ENCODE measurements at regions not wholly inside any gene's neighbourhood (a gene's known extent, or its start where the extent isn't known, plus 50 kb on each side); places are given as distances from the start of the nearest gene placed in this dataset.

DNA sequence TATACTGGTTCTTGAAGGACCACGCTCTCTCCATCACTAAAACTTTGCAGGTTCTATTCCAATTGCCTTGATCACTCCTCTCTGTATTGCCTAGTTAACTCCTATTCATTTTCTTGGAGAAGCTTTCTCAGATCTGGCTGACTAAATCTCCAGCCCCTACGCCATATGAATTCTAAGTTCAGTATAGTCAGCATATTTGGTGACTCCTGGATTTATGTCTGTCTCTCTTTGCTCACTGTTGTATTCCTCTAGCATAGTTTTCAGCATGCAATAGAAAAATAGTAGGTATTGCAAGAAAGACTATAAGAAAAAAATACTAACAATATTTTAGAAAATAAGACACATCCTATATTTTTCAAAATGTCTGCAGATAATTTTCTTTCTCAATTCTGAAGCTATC is 579.7 kb downstream of the CDH11 start:
- Histone ChIP-seq H3K4me3 (ENCODE audit: low read length) (no peak overlapping the region), H4K20me1 (ENCODE audit: insufficient read depth, low read depth, low read length) (no peaks in the 10 kb centered on the region), H2AFZ (ENCODE audit: low read length) (no peak overlapping the region), H3K79me2 (ENCODE audit: low read length) (no peaks in the 10 kb centered on the region), H3K4me2 (ENCODE audit: low read depth, low read length, poor library complexity, severe bottlenecking) (no peak overlapping the region), H3K27ac (ENCODE audit: low read length) (no peak overlapping the region), H3K27me3 (ENCODE audit: low read length) (no peaks in the 10 kb centered on the region), H3K9ac (ENCODE audit: low read length) (no peak overlapping the region), H3K9me3 (ENCODE audit: low read length) (no peaks in the 10 kb centered on the region), H3K9me2 (replicated peaks; ENCODE audit: insufficient read depth, low read length) (no peaks in the 10 kb centered on the region), H3K36me3 (ENCODE audit: insufficient read depth, low read length) (no peaks in the 10 kb centered on the region), H3K4me1 (ENCODE audit: low read length) (peaks cover 17% of the 10 kb centered on the region)
- no peak for DNase-seq

DNA sequence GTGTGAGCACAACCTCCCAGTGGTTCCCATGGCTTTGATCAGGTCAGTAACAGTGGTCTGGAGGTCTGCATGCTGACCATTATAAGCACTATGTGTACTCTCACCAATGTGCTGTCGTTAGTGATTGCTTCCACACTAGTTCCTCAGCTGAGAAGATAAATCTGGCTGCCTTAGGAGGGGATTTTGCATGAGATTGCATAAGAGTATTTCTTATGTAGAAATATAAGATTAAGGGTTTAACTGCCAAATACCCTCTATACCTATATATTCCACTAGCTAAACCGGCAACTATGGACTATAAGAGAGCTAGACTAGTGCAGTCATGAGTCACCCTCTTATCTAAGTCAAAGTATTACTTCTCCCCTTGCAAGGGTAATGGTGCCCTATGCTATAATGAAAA is 580.2 kb downstream of the CDH11 start:
- no peak overlapping the region for H3K9ac ChIP-seq (ENCODE audit: low read length)
- no peak overlapping the region for H3K27ac ChIP-seq (ENCODE audit: low read length)
- H3K4me3 ChIP-seq (ENCODE audit: low read length): no peak overlapping the region
- no peak for DNase-seq
- H3K4me2 ChIP-seq (ENCODE audit: low read depth, low read length, poor library complexity, severe bottlenecking): no peak overlapping the region
- H4K20me1 ChIP-seq (ENCODE audit: insufficient read depth, low read depth, low read length): no peaks in the 10 kb centered on the region
- H3K9me2 ChIP-seq (replicated peaks; ENCODE audit: insufficient read depth, low read length): no peaks in the 10 kb centered on the region
- no peaks in the 10 kb centered on the region for H3K79me2 ChIP-seq (ENCODE audit: low read length)
- no peaks in the 10 kb centered on the region for H3K9me3 ChIP-seq (ENCODE audit: low read length)
- H2AFZ ChIP-seq (ENCODE audit: low read length): no peak overlapping the region
- H3K36me3 ChIP-seq (ENCODE audit: insufficient read depth, low read length): no peaks in the 10 kb centered on the region
- H3K27me3 ChIP-seq (ENCODE audit: low read length): no peaks in the 10 kb centered on the region
- H3K4me1 ChIP-seq (ENCODE audit: low read length): peaks cover 17% of the 10 kb centered on the region

DNA sequence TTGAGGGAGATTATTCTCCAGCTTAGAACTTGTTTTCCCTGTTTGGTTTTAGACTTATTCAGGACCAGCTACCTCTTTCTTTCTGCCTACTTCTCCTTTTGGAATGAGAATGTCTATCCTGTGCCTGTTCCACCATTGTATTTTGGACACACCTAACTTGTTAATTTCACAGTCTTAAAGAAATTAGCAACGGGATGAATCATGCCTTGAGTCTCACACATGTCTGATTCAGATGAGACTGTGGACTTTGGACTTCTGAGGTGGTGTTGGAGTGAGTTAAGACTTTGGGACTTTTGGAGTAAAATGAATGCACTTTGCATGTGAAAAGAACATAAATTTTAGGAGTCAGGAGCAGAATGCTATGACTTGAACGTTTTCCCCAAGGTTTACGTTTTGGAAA is 581.4 kb downstream of the CDH11 start:
- H3K4me2 ChIP-seq (ENCODE audit: low read depth, low read length, poor library complexity, severe bottlenecking): no peak overlapping the region
- H3K9me3 ChIP-seq (ENCODE audit: low read length): no peaks in the 10 kb centered on the region
- H3K4me1 ChIP-seq (ENCODE audit: low read length): peaks cover 17% of the 10 kb centered on the region
- H3K79me2 ChIP-seq (ENCODE audit: low read length): no peaks in the 10 kb centered on the region
- DNase-seq: no peak
- H3K9ac ChIP-seq (ENCODE audit: low read length): no peak overlapping the region
- H3K27ac ChIP-seq (ENCODE audit: low read length): no peak overlapping the region
- H4K20me1 ChIP-seq (ENCODE audit: insufficient read depth, low read depth, low read length): no peaks in the 10 kb centered on the region
- H2AFZ ChIP-seq (ENCODE audit: low read length): no peak overlapping the region
- no peaks in the 10 kb centered on the region for H3K9me2 ChIP-seq (replicated peaks; ENCODE audit: insufficient read depth, low read length)
- no peaks in the 10 kb centered on the region for H3K27me3 ChIP-seq (ENCODE audit: low read length)
- no peaks in the 10 kb centered on the region for H3K36me3 ChIP-seq (ENCODE audit: insufficient read depth, low read length)
- H3K4me3 ChIP-seq (ENCODE audit: low read length): no peak overlapping the region

DNA sequence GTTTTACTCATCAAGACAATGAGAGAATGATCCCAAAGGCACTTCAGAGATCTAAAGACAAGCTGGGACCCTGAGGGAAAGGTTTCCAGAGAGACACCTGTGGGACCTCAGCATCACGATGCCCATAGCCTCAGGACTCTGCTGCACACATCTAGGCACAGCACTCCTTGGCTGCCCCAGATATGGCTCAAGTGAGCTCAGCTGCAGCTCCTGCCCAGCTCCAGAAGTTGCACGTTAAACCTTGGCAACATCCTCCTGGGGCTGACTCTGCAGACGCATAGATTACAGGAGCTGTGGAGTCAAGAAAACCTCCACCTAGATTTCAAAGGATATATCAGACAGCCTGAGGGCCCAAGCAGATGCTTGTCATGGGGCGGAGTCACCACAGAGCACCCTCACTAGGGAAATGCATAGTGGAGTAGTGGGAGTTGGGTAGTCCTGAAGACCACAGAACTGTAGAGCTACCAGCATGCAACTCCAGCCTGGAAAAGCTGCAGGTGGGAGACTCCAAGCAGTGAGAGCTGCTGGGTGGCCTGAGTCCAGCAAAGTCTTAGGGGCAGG is 582.0 kb downstream of the CDH11 start:
- no peaks in the 10 kb centered on the region for H3K9me2 ChIP-seq (replicated peaks; ENCODE audit: insufficient read depth, low read length)

DNA sequence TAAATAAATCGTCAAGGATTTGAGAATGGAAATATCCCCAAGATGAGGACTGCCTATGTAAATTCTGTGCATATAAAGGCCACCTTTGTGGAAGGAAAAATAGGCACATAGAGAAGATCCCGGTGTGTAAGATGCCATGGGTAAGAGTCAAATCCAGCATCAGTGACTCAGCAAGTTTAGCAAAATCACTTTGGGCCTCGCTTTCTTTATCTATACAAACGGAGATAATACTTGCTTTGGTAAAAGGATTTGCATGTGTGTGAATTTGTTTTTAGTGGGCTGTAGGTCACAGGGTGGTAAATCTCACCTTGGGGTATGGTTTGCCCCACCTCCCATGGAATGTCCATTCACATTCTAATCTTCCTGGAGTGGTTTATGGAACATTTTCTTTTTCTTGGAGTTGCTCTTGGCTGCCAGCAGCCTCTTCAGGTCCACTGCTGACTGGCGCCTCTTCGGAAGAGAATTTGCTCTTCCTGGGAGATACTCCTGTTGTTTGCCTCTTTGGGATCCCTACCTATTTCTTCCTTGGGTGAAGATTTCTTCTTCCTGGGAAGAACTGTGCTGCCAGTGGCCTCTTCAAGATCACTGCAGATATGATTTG is 587.6 kb downstream of the CDH11 start:
- Histone ChIP-seq H3K9me2 (replicated peaks; ENCODE audit: insufficient read depth, low read length) (no peaks in the 10 kb centered on the region), H3K27ac (ENCODE audit: low read length) (no peak overlapping the region), H3K36me3 (ENCODE audit: insufficient read depth, low read length) (no peaks in the 10 kb centered on the region), H3K4me1 (ENCODE audit: low read length) (peaks cover 5% of the 10 kb centered on the region), H3K4me2 (ENCODE audit: low read depth, low read length, poor library complexity, severe bottlenecking) (no peak overlapping the region), H3K9me3 (ENCODE audit: low read length) (no peaks in the 10 kb centered on the region), H3K9ac (ENCODE audit: low read length) (no peak overlapping the region), H4K20me1 (ENCODE audit: insufficient read depth, low read depth, low read length) (no peaks in the 10 kb centered on the region), H3K4me3 (ENCODE audit: low read length) (no peak overlapping the region), H3K27me3 (ENCODE audit: low read length) (no peaks in the 10 kb centered on the region), H2AFZ (ENCODE audit: low read length) (no peak overlapping the region), H3K79me2 (ENCODE audit: low read length) (no peaks in the 10 kb centered on the region)
- DNase-seq: no peak

More for the DNA sequence above, 582.0 kb downstream of the CDH11 start:
- DNase-seq: no peak
- Histone ChIP-seq H3K27me3 (ENCODE audit: low read length) (no peaks in the 10 kb centered on the region), H3K79me2 (ENCODE audit: low read length) (no peaks in the 10 kb centered on the region), H3K4me1 (ENCODE audit: low read length) (peaks cover 17% of the 10 kb centered on the region), H3K9ac (ENCODE audit: low read length) (no peak overlapping the region), H2AFZ (ENCODE audit: low read length) (no peak overlapping the region), H3K27ac (ENCODE audit: low read length) (no peak overlapping the region), H3K9me3 (ENCODE audit: low read length) (no peaks in the 10 kb centered on the region), H3K4me2 (ENCODE audit: low read depth, low read length, poor library complexity, severe bottlenecking) (no peak overlapping the region), H3K4me3 (ENCODE audit: low read length) (no peak overlapping the region), H4K20me1 (ENCODE audit: insufficient read depth, low read depth, low read length) (no peaks in the 10 kb centered on the region), H3K36me3 (ENCODE audit: insufficient read depth, low read length) (no peaks in the 10 kb centered on the region)

DNA sequence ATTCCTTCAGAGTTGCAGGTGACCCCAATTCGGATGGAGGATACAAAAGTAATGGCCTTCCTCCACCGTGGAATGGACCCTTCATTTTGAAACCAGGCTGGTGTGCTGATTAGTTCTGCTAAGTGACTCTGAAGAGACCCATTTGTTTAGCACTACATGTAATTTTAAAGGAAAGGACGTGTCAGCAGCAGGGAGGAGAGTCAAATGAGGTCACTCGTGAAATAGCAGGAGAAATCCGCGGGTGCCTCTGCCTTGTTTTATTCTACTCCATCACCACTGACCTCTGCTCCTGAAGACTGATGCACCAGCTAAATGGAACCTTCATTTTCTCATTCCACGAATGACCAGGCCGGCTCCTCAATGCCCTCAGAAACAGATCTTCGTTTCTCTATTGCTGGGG is 589.2 kb downstream of the CDH11 start:
- no peak overlapping the region for H3K27ac ChIP-seq (ENCODE audit: low read length)
- H3K79me2 ChIP-seq (ENCODE audit: low read length): no peaks in the 10 kb centered on the region
- H3K4me2 ChIP-seq (ENCODE audit: low read depth, low read length, poor library complexity, severe bottlenecking): peak overlapping the region; percentile 48
- H3K4me1 ChIP-seq (ENCODE audit: low read length): peaks cover 5% of the 10 kb centered on the region
- DNase-seq: no peak
- no peaks in the 10 kb centered on the region for H3K36me3 ChIP-seq (ENCODE audit: insufficient read depth, low read length)
- H3K4me3 ChIP-seq (ENCODE audit: low read length): no peak overlapping the region
- no peak overlapping the region for H3K9ac ChIP-seq (ENCODE audit: low read length)
- no peaks in the 10 kb centered on the region for H3K27me3 ChIP-seq (ENCODE audit: low read length)
- H2AFZ ChIP-seq (ENCODE audit: low read length): no peak overlapping the region
- H4K20me1 ChIP-seq (ENCODE audit: insufficient read depth, low read depth, low read length): no peaks in the 10 kb centered on the region
- H3K9me3 ChIP-seq (ENCODE audit: low read length): no peaks in the 10 kb centered on the region
- H3K9me2 ChIP-seq (replicated peaks; ENCODE audit: insufficient read depth, low read length): no peaks in the 10 kb centered on the region

DNA sequence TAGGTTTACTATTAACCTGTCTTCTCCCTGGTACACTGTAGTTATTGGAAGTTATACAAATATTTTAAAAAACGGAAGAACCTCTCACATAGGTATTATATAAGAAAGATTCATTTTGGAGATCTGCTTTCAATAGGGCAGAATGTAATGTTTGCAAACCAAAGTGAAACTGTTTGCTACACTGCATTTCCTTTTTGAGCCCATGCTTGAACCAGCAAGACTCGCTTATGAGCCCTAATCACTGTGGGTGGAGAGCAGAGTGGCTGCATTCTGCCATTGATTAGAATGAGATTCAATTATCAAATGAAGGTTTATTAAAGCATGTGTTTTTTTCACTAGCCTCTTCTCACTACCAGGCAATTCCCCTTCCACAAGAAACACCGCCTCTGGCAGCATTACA is 589.7 kb downstream of the CDH11 start:
- Histone ChIP-seq H3K9ac (ENCODE audit: low read length) (no peak overlapping the region), H3K4me2 (ENCODE audit: low read depth, low read length, poor library complexity, severe bottlenecking) (peak overlapping the region; percentile 48), H3K36me3 (ENCODE audit: insufficient read depth, low read length) (no peaks in the 10 kb centered on the region), H3K27me3 (ENCODE audit: low read length) (no peaks in the 10 kb centered on the region), H3K4me3 (ENCODE audit: low read length) (no peak overlapping the region), H2AFZ (ENCODE audit: low read length) (peak overlapping the region; percentile 52; the same call in 1 of the 2 replicates), H3K79me2 (ENCODE audit: low read length) (no peaks in the 10 kb centered on the region), H3K9me3 (ENCODE audit: low read length) (no peaks in the 10 kb centered on the region), H4K20me1 (ENCODE audit: insufficient read depth, low read depth, low read length) (no peaks in the 10 kb centered on the region), H3K9me2 (replicated peaks; ENCODE audit: insufficient read depth, low read length) (no peaks in the 10 kb centered on the region), H3K27ac (ENCODE audit: low read length) (no peak overlapping the region), H3K4me1 (ENCODE audit: low read length) (peaks cover 5% of the 10 kb centered on the region)
- no peak for DNase-seq

DNA sequence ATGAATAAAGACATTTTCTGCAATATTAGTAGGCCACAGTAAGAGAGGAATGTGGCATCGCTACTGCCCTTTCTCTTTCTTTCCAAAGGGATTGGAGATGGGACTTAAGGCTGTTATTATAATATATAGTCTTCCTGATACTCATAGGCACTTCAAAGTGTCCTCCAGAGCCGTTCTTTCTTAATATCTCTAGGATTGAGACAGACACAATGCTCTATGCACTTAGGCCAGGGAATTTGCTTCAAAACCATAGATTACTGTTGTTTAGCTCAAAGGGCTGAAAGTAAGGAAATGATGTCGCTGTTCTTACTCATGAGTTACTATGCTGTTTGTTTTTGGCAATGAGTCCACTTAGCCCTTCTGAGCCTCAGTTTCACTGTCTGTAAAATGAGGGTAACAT is 590.5 kb downstream of the CDH11 start:
- Histone ChIP-seq H2AFZ (ENCODE audit: low read length) (no peak overlapping the region), H4K20me1 (ENCODE audit: insufficient read depth, low read depth, low read length) (no peaks in the 10 kb centered on the region), H3K4me2 (ENCODE audit: low read depth, low read length, poor library complexity, severe bottlenecking) (no peak overlapping the region), H3K4me1 (ENCODE audit: low read length) (peaks cover 5% of the 10 kb centered on the region), H3K27me3 (ENCODE audit: low read length) (no peaks in the 10 kb centered on the region), H3K27ac (ENCODE audit: low read length) (no peak overlapping the region), H3K9me2 (replicated peaks; ENCODE audit: insufficient read depth, low read length) (no peaks in the 10 kb centered on the region), H3K9me3 (ENCODE audit: low read length) (no peaks in the 10 kb centered on the region), H3K4me3 (ENCODE audit: low read length) (no peak overlapping the region), H3K9ac (ENCODE audit: low read length) (no peak overlapping the region), H3K36me3 (ENCODE audit: insufficient read depth, low read length) (no peaks in the 10 kb centered on the region), H3K79me2 (ENCODE audit: low read length) (no peaks in the 10 kb centered on the region)
- DNase-seq: no peak

Data from Karpas-422 (cell line).